Upper lobe of left lung (tissue), 4 donors: ENCODE measurements at regions not wholly inside any gene's neighbourhood (a gene's known extent, or its start where the extent isn't known, plus 50 kb on each side); places are given as distances from the start of the nearest gene placed in this dataset.

ENCODE experiments used
- EP300 ChIP-seq, 4 donors: sonication (generic); formaldehyde crosslinking; IDR thresholded peaks; one replicate each; pipeline ENCODE4 v1.5.1; 2017; ENCODE audit warnings: antibody characterized with exemption in 4 of 4, control low read depth in 2 of 4
- POLR2A ChIP-seq, 4 donors: fragments of 450-650 bp; IDR thresholded peaks; one replicate each; pipeline ENCODE4 v1.5.1; 2016 to 2017; ENCODE audit warnings: antibody characterized with exemption in 4 of 4, mild to moderate bottlenecking in 2 of 4
- TF ChIP-seq, protein P1 (sequence below), 6 experiments: fragments of 450-650 bp in 4 of 6; fragments of 200-600 bp in 2 of 6; sonication (generic) in 2 of 6; IDR thresholded peaks; one replicate each; pipeline ENCODE4 v1.5.1; 2016 to 2019; ENCODE audit warnings: antibody characterized with exemption in 6 of 6

DNA sequence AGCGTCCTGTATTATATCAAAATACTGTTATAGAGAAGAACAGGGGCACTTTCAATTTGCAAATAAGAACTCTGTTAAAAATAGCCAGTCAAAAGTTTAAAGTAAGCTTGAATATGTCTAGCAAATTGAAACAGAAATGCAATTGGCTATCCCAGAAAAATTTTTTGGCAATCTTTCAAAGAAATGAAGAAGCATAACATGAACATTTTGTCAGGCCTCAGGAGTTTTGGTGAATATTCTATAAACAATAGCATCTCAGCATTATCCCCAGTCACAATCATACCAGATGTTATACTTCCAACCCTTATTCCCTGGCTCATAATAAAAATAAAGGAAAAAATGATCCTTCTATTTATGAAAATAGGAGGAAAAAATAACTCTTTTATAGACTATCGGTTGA lies 252.4 kb downstream of the GRB14 start:
- TF ChIP-seq, protein P1, sequence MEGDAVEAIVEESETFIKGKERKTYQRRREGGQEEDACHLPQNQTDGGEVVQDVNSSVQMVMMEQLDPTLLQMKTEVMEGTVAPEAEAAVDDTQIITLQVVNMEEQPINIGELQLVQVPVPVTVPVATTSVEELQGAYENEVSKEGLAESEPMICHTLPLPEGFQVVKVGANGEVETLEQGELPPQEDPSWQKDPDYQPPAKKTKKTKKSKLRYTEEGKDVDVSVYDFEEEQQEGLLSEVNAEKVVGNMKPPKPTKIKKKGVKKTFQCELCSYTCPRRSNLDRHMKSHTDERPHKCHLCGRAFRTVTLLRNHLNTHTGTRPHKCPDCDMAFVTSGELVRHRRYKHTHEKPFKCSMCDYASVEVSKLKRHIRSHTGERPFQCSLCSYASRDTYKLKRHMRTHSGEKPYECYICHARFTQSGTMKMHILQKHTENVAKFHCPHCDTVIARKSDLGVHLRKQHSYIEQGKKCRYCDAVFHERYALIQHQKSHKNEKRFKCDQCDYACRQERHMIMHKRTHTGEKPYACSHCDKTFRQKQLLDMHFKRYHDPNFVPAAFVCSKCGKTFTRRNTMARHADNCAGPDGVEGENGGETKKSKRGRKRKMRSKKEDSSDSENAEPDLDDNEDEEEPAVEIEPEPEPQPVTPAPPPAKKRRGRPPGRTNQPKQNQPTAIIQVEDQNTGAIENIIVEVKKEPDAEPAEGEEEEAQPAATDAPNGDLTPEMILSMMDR (IDR thresholded peaks at IDR 0.05): no peak
- TF ChIP-seq EP300 (IDR thresholded peaks at IDR 0.05) (no peak), POLR2A (IDR thresholded peaks at IDR 0.05) (no peak)
